Activated naive CD4-positive, alpha-beta T cell treated with anti-CD3 and anti-CD28 coated beads for 36 hours (primary cell): ENCODE measurements at regions not wholly inside any gene's neighbourhood (a gene's known extent, or its start where the extent isn't known, plus 50 kb on each side); places are given as distances from the start of the nearest gene placed in this dataset.
A peak's percentile ranks its signal among the peaks of the same experiment; 100 is the strongest.

ENCODE experiments used
- CTCF ChIA-PET: fragments of 350-600 bp; sonication (Branson Sonifier 250); formaldehyde crosslinking; loops from one replicate; lab custom pipeline; 2021; ENCODE audit warnings: antibody characterized with exemption; lab: Charles Lee
- DNase-seq: peaks from one replicate; pipeline ENCODE4 v3.0.0-alpha.2; 2020
- H3K27ac Mint-ChIP-seq: one replicate; pipeline ENCODE4 v1.8.0; 2021; ENCODE audit warnings: mild to moderate bottlenecking, mixed read lengths
- H3K27me3 Mint-ChIP-seq: one replicate; pipeline ENCODE4 v1.8.0; 2021; ENCODE audit warnings: low read depth, mixed read lengths
- H3K36me3 Mint-ChIP-seq: one replicate; pipeline ENCODE4 v1.8.0; 2021; ENCODE audit warnings: low read depth, mixed read lengths
- H3K4me1 Mint-ChIP-seq: one replicate; pipeline ENCODE4 v1.8.0; 2021; ENCODE audit warnings: low read depth, mixed read lengths
- H3K4me3 Mint-ChIP-seq: one replicate; pipeline ENCODE4 v1.8.0; 2021; ENCODE audit warnings: mild to moderate bottlenecking, moderate library complexity, mixed read lengths
- H3K9me3 Mint-ChIP-seq: one replicate; pipeline ENCODE4 v1.8.0; 2021; ENCODE audit warnings: mixed read lengths
- intact Hi-C: fragments of 100-400 bp; cut with micrococcal nuclease; formaldehyde crosslinking; loops from one replicate; pipeline ENCODE4 v1.15.1; 2023

- no peak for DNase-seq
These were observed 169.8 kb upstream of the BCOR start for GRCh38 chrX:40267334-40268187.

GRCh38 chrX:40266490-40267333 lies 169.0 kb upstream of the BCOR start:
- H3K9me3 Mint-ChIP-seq = no peaks in the 10 kb centered on the region
- no peak overlapping the region for H3K27ac Mint-ChIP-seq
- intact Hi-C loops = loop anchor here (1.0 to 10.0 kb wide), 8 partner anchors 90 to 612 kb away; no protein-coding TSS in a partner anchor
- CTCF ChIA-PET = interaction anchor here (0.8 to 2.3 kb wide), 3 partner anchors 261 to 536 kb away, joined by 3 to 13 read pairs (median 7); no protein-coding TSS in a partner anchor
- peak overlapping the region; percentile 70 for H3K4me3 Mint-ChIP-seq
- H3K36me3 Mint-ChIP-seq = no peaks in the 10 kb centered on the region
- peak; percentile 69 for DNase-seq
- no peaks in the 10 kb centered on the region for H3K27me3 Mint-ChIP-seq
- peaks cover 8% of the 10 kb centered on the region for H3K4me1 Mint-ChIP-seq

More at GRCh38 chrX:40267334-40268187, 169.8 kb upstream of the BCOR start:
- intact Hi-C loops = loop anchor here (1.0 to 10.0 kb wide), 8 partner anchors 91 to 613 kb away; no protein-coding TSS in a partner anchor
- no peaks in the 10 kb centered on the region for H3K36me3 Mint-ChIP-seq
- H3K9me3 Mint-ChIP-seq = no peaks in the 10 kb centered on the region
- no peak overlapping the region for H3K27ac Mint-ChIP-seq
- H3K4me1 Mint-ChIP-seq = peaks cover 8% of the 10 kb centered on the region
- CTCF ChIA-PET = interaction anchor here (0.8 to 2.3 kb wide), 4 partner anchors 33 to 537 kb away, joined by 3 to 13 read pairs (median 6); no protein-coding TSS in a partner anchor
- H3K27me3 Mint-ChIP-seq = no peaks in the 10 kb centered on the region
- peak overlapping the region; percentile 70 for H3K4me3 Mint-ChIP-seq

GRCh38 chrX:40265936-40266335 lies 168.2 kb upstream of the BCOR start:
- Mint-ChIP-seq H3K9me3 (no peaks in the 10 kb centered on the region), H3K27me3 (no peaks in the 10 kb centered on the region), H3K4me1 (peaks cover 8% of the 10 kb centered on the region), H3K27ac (no peak overlapping the region), H3K4me3 (peak overlapping the region; percentile 70), H3K36me3 (no peaks in the 10 kb centered on the region)
- CTCF ChIA-PET = interaction anchor here (2.3 kb wide), 1 partner anchor 450 kb away, joined by 13 read pairs; no protein-coding TSS in a partner anchor
- no peak for DNase-seq
- intact Hi-C loops = loop anchor here (2.0 to 10.0 kb wide), 7 partner anchors 89 to 611 kb away; no protein-coding TSS in a partner anchor

GRCh38 chrX:40263014-40263560 lies 165.3 kb upstream of the BCOR start:
- CTCF ChIA-PET = no interaction called here
- no peaks in the 10 kb centered on the region for H3K36me3 Mint-ChIP-seq

GRCh38 chrX:40262157-40263013 lies 164.6 kb upstream of the BCOR start:
- DNase-seq = no peak

More at GRCh38 chrX:40263014-40263560, 165.3 kb upstream of the BCOR start:
- H3K27ac Mint-ChIP-seq = no peak overlapping the region
- no peak for DNase-seq
- H3K4me3 Mint-ChIP-seq = no peak overlapping the region
- no peaks in the 10 kb centered on the region for H3K9me3 Mint-ChIP-seq
- no peaks in the 10 kb centered on the region for H3K27me3 Mint-ChIP-seq
- intact Hi-C loops = loop anchor here (10.0 kb wide), 2 partner anchors 248 to 608 kb away; no protein-coding TSS in a partner anchor
- peaks cover 8% of the 10 kb centered on the region for H3K4me1 Mint-ChIP-seq

GRCh38 chrX:40261833-40262156 lies 164.0 kb upstream of the BCOR start:
- no peaks in the 10 kb centered on the region for H3K36me3 Mint-ChIP-seq
- H3K27me3 Mint-ChIP-seq = no peaks in the 10 kb centered on the region
- intact Hi-C loops = loop anchor here (10.0 kb wide), 2 partner anchors 247 to 607 kb away; no protein-coding TSS in a partner anchor
- H3K9me3 Mint-ChIP-seq = no peaks in the 10 kb centered on the region
- H3K27ac Mint-ChIP-seq = no peak overlapping the region
- CTCF ChIA-PET = no interaction called here
- H3K4me3 Mint-ChIP-seq = no peak overlapping the region
- H3K4me1 Mint-ChIP-seq = peaks cover 5% of the 10 kb centered on the region
- DNase-seq = no peak

More at GRCh38 chrX:40262157-40263013, 164.6 kb upstream of the BCOR start:
- Mint-ChIP-seq H3K4me1 (peaks cover 6% of the 10 kb centered on the region), H3K27ac (no peak overlapping the region), H3K36me3 (no peaks in the 10 kb centered on the region), H3K27me3 (no peaks in the 10 kb centered on the region), H3K4me3 (no peak overlapping the region), H3K9me3 (no peaks in the 10 kb centered on the region)
- CTCF ChIA-PET = no interaction called here
- intact Hi-C loops = loop anchor here (10.0 kb wide), 2 partner anchors 248 to 608 kb away; no protein-coding TSS in a partner anchor

- intact Hi-C loops = loop anchor here (10.0 kb wide), 2 partner anchors 245 to 605 kb away; no protein-coding TSS in a partner anchor
These were observed 162.5 kb upstream of the BCOR start for GRCh38 chrX:40260146-40260747.

GRCh38 chrX:40258909-40259308 lies 161.2 kb upstream of the BCOR start:
- CTCF ChIA-PET = interaction anchor here (0.5 kb wide), 1 partner anchor 11 kb away, joined by 3 read pairs; no protein-coding TSS in a partner anchor
- no peak overlapping the region for H3K27ac Mint-ChIP-seq

More at GRCh38 chrX:40260146-40260747, 162.5 kb upstream of the BCOR start:
- no peaks in the 10 kb centered on the region for H3K9me3 Mint-ChIP-seq
- DNase-seq = no peak
- H3K4me1 Mint-ChIP-seq = no peaks in the 10 kb centered on the region
- H3K27me3 Mint-ChIP-seq = no peaks in the 10 kb centered on the region
- no peak overlapping the region for H3K4me3 Mint-ChIP-seq
- H3K27ac Mint-ChIP-seq = no peak overlapping the region
- CTCF ChIA-PET = interaction anchor here (0.7 kb wide), 1 partner anchor 151 kb away, joined by 5 read pairs; no protein-coding TSS in a partner anchor
- no peaks in the 10 kb centered on the region for H3K36me3 Mint-ChIP-seq

GRCh38 chrX:40253771-40254170 lies 156.0 kb upstream of the BCOR start:
- CTCF ChIA-PET = no interaction called here
- Mint-ChIP-seq H3K27ac (no peak overlapping the region), H3K4me3 (no peak overlapping the region), H3K27me3 (no peaks in the 10 kb centered on the region), H3K36me3 (no peaks in the 10 kb centered on the region), H3K9me3 (no peaks in the 10 kb centered on the region), H3K4me1 (no peaks in the 10 kb centered on the region)
- intact Hi-C loops = no loop called here
- DNase-seq = no peak

More at GRCh38 chrX:40258909-40259308, 161.2 kb upstream of the BCOR start:
- no peaks in the 10 kb centered on the region for H3K36me3 Mint-ChIP-seq
- no peaks in the 10 kb centered on the region for H3K9me3 Mint-ChIP-seq
- no peaks in the 10 kb centered on the region for H3K4me1 Mint-ChIP-seq
- no peaks in the 10 kb centered on the region for H3K27me3 Mint-ChIP-seq
- DNase-seq = no peak
- intact Hi-C loops = no loop called here
- H3K4me3 Mint-ChIP-seq = no peak overlapping the region

GRCh38 chrX:40249582-40249981 lies 151.8 kb upstream of the BCOR start:
- no peaks in the 10 kb centered on the region for H3K27me3 Mint-ChIP-seq
- peaks cover 13% of the 10 kb centered on the region for H3K4me1 Mint-ChIP-seq
- CTCF ChIA-PET = no interaction called here
- no peak overlapping the region for H3K4me3 Mint-ChIP-seq
- H3K9me3 Mint-ChIP-seq = no peaks in the 10 kb centered on the region
- no peak for DNase-seq
- H3K27ac Mint-ChIP-seq = no peak overlapping the region
- H3K36me3 Mint-ChIP-seq = no peaks in the 10 kb centered on the region
- intact Hi-C loops = loop anchor here (5.0 kb wide), 1 partner anchor 72 kb away; no protein-coding TSS in a partner anchor
